ENCODE measurements at regions not wholly inside any gene's neighbourhood (a gene's known extent, or its start where the extent isn't known, plus 50 kb on each side); places are given as distances from the start of the nearest gene placed in this dataset.

DNA sequence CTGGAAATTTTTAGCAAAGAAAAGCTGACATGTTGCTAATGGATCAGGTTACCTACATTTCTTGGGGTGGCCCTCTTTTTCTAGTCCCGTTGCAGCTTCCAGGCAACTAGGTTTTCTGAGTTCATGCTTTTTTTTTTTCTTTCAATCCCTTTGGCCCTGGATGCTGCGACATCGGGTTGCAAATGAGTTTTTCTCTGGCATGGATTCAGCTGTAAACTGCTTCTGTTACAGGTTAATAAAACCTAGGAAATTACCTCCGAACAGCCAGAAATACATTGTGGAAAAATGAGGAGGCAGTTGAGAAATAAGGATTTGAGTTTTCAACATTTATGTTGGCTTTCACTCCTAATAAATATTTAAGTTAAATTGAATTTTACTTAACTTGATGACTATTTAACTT, 149.8 kb upstream of the MAF start:
- DNase-seq (no peak), ATAC-seq (no peak)
- TF ChIP-seq, protein P1, sequence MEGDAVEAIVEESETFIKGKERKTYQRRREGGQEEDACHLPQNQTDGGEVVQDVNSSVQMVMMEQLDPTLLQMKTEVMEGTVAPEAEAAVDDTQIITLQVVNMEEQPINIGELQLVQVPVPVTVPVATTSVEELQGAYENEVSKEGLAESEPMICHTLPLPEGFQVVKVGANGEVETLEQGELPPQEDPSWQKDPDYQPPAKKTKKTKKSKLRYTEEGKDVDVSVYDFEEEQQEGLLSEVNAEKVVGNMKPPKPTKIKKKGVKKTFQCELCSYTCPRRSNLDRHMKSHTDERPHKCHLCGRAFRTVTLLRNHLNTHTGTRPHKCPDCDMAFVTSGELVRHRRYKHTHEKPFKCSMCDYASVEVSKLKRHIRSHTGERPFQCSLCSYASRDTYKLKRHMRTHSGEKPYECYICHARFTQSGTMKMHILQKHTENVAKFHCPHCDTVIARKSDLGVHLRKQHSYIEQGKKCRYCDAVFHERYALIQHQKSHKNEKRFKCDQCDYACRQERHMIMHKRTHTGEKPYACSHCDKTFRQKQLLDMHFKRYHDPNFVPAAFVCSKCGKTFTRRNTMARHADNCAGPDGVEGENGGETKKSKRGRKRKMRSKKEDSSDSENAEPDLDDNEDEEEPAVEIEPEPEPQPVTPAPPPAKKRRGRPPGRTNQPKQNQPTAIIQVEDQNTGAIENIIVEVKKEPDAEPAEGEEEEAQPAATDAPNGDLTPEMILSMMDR (IDR thresholded peaks at IDR 0.05): no peak
- no peak for TF ChIP-seq POLR2A (IDR thresholded peaks at IDR 0.05)
- Histone ChIP-seq H3K4me1 (peaks cover 0 to 19% (median 7%) of the 10 kb centered on the region in 12 donors), H3K27me3 (no peaks in the 10 kb centered on the region), H3K4me3 (no peak overlapping the region), H3K36me3 (no peaks in the 10 kb centered on the region), H3K9me3 (peaks cover 0 to 3% (median 0%) of the 10 kb centered on the region in 12 donors), H3K27ac (no peak overlapping the region)
- intact Hi-C loops (cut with DNase I): loop anchor here in 1 of 10 donors (10.0 kb wide), 1 partner anchor 254 kb away; no protein-coding TSS in a partner anchor
- 78 to 88% (median 86%) methylated on average over 4 of the region's 4 CpGs for WGBS, 4 donors

DNA sequence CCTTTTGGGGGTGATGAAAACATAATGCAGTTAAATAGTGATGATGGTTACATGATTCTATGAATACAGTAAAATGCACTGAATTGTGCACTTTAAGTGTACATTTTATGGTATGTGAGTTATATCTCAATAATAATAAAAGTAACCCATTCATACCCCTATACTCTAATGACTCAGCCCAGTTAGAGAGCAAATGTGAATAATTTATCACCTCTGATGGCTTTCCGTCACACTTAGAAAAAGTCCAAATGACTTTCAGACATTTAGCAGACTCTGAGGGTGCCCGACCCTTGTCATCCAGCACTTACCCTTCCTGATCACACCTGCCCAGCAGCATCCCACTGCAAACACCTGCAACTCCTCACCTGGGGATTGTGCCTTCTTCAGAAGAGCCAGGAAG, 148.1 kb upstream of the MAF start:
- Histone ChIP-seq H3K4me3 (no peak overlapping the region), H3K27ac (no peak overlapping the region), H3K4me1 (peaks cover 0 to 6% (median 0%) of the 10 kb centered on the region in 12 donors), H3K27me3 (no peaks in the 10 kb centered on the region), H3K9me3 (peaks cover 0 to 5% (median 0%) of the 10 kb centered on the region in 12 donors), H3K36me3 (no peaks in the 10 kb centered on the region)
- no peak for DNase-seq
- intact Hi-C loops (cut with DNase I): no loop called here
- no peak for ATAC-seq
- TF ChIP-seq, protein P1 (IDR thresholded peaks at IDR 0.05): no peak
- TF ChIP-seq POLR2A (IDR thresholded peaks at IDR 0.05): no peak
- 90 to 97% (median 95%) methylated on average over 2 of the region's 2 CpGs for WGBS, 4 donors

DNA sequence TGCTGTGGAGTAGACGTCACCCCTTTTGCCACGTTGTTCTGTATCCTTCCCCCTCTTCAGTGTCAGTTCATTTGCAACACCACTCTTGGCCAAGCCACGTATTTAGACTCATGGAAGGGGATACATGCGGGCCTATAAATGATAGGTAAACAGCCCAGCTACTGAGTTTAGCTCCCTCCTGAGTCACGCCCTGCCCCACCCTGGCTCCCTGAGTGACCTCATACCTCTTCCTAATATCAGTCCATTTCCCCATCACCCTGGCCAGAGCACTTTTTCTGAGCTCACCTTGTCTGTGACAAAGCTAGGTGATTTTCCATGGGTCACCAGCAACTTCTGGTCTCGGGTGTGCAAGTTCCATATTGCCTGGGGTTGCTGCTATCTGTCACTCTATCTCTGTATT, 147.2 kb upstream of the MAF start:
- peaks cover 0 to 5% (median 0%) of the 10 kb centered on the region in 12 donors for H3K9me3 ChIP-seq
- intact Hi-C loops (cut with DNase I): no loop called here
- TF ChIP-seq, protein P1 (IDR thresholded peaks at IDR 0.05): no peak
- no peak for TF ChIP-seq POLR2A (IDR thresholded peaks at IDR 0.05)
- WGBS, 4 donors: 90 to 94% (median 93%) methylated on average over 6 of the region's 6 CpGs
- no peaks in the 10 kb centered on the region for H3K27me3 ChIP-seq
- H3K4me1 ChIP-seq: peaks cover 0 to 6% (median 0%) of the 10 kb centered on the region in 12 donors
- H3K4me3 ChIP-seq: no peak overlapping the region
- ATAC-seq (no peak), DNase-seq (no peak)
- no peaks in the 10 kb centered on the region for H3K36me3 ChIP-seq
- H3K27ac ChIP-seq: no peak overlapping the region

DNA sequence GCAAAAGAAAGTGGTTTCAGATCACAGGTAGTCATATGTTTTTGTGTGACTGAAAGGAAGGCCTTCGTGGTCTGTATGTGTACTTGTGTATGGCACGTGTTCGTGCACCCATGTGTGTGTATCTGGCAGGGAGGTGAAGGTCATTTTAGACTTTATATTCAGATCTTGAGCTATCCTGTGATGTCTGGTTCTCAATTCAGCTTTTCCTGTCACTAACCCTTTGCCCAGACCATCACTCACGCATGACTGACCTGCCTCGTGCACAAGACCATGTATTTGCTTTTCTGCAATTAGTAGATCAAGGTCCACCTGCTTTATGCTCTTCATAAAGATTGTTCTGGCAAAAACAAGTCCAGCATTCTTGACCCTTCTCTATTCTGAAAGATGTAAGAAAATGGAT, 139.7 kb upstream of the MAF start:
- Histone ChIP-seq H3K27me3 (no peaks in the 10 kb centered on the region), H3K9me3 (peaks cover 0 to 5% (median 0%) of the 10 kb centered on the region in 12 donors), H3K4me1 (no peaks in the 10 kb centered on the region), H3K36me3 (no peaks in the 10 kb centered on the region), H3K4me3 (no peak overlapping the region), H3K27ac (no peak overlapping the region)
- intact Hi-C loops (cut with DNase I): no loop called here
- TF ChIP-seq POLR2A (IDR thresholded peaks at IDR 0.05): no peak
- TF ChIP-seq, protein P1 (IDR thresholded peaks at IDR 0.05): no peak
- DNase-seq (no peak), ATAC-seq (no peak)
- WGBS, 4 donors: 76 to 97% (median 96%) methylated on average over 5 of the region's 5 CpGs
